HFFc6 (cell line): ENCODE measurements at regions not wholly inside any gene's neighbourhood (a gene's known extent, or its start where the extent isn't known, plus 50 kb on each side); places are given as distances from the start of the nearest gene placed in this dataset.

Experiments used
- DNase-seq: peaks from one replicate; pipeline ENCODE4 v3.0.0-alpha.2; 2018
- H3K27ac Mint-ChIP-seq: 2 replicates; pipeline ENCODE4 v1.8.0; 2020; ENCODE audit warnings: mild to moderate bottlenecking, mixed read lengths
- H3K27me3 Mint-ChIP-seq: 2 replicates; pipeline ENCODE4 v1.8.0; 2021; ENCODE audit warnings: mild to moderate bottlenecking, moderate library complexity, mixed read lengths; ENCODE audit not compliant: insufficient read depth
- H3K36me3 Mint-ChIP-seq: 2 replicates; pipeline ENCODE4 v1.8.0; 2021; ENCODE audit warnings: low read depth, mixed read lengths
- H3K4me1 Mint-ChIP-seq: 2 replicates; pipeline ENCODE4 v1.8.0; 2020; ENCODE audit warnings: low read depth, mixed read lengths
- H3K4me3 Mint-ChIP-seq: 2 replicates; pipeline ENCODE4 v1.8.0; 2020; ENCODE audit warnings: mild to moderate bottlenecking, moderate library complexity, mixed read lengths
- H3K9me3 Mint-ChIP-seq: 2 replicates; pipeline ENCODE4 v1.8.0; 2020; ENCODE audit warnings: mild to moderate bottlenecking, mixed read lengths
- CTCF ChIP-seq: fragments of 200-600 bp; sonication (generic); IDR thresholded peaks from 2 replicates; pipeline ENCODE4 v1.5.0; 2021; ENCODE audit warnings: antibody characterized with exemption, mild to moderate bottlenecking

- peaks cover 4% of the 10 kb centered on the region; the same call in 1 of the 2 replicates for H3K9me3 Mint-ChIP-seq
- H3K27me3 Mint-ChIP-seq, result peaks cover 15% of the 10 kb centered on the region
- peaks cover 11% of the 10 kb centered on the region for H3K4me1 Mint-ChIP-seq
- peak; percentile 38 for DNase-seq
- no peak overlapping the region for H3K27ac Mint-ChIP-seq
- no peak overlapping the region for H3K4me3 Mint-ChIP-seq
- TF ChIP-seq CTCF, result no peak
- H3K36me3 Mint-ChIP-seq, result no peaks in the 10 kb centered on the region
Measured at GRCh38 chr18:76672627-76673026, 149.7 kb upstream of the ZNF236 start.

- peaks cover 11% of the 10 kb centered on the region for H3K4me1 Mint-ChIP-seq
- peaks cover 4% of the 10 kb centered on the region; the same call in 1 of the 2 replicates for H3K9me3 Mint-ChIP-seq
- no peak overlapping the region for H3K27ac Mint-ChIP-seq
- H3K36me3 Mint-ChIP-seq, result no peaks in the 10 kb centered on the region
- peaks cover 16% of the 10 kb centered on the region for H3K27me3 Mint-ChIP-seq
- TF ChIP-seq CTCF, result no peak
- H3K4me3 Mint-ChIP-seq, result no peak overlapping the region
- DNase-seq, result no peak
Measured at GRCh38 chr18:76670564-76671288, 151.6 kb upstream of the ZNF236 start.

- H3K4me1 Mint-ChIP-seq, result peaks cover 11% of the 10 kb centered on the region
- peaks cover 11% of the 10 kb centered on the region for H3K27me3 Mint-ChIP-seq
- H3K9me3 Mint-ChIP-seq, result peaks cover 4% of the 10 kb centered on the region; the same call in 1 of the 2 replicates
- no peaks in the 10 kb centered on the region for H3K36me3 Mint-ChIP-seq
- DNase-seq, result no peak
- H3K4me3 Mint-ChIP-seq, result no peak overlapping the region
- TF ChIP-seq CTCF, result no peak
- no peak overlapping the region for H3K27ac Mint-ChIP-seq
Measured at GRCh38 chr18:76668546-76668945, 153.8 kb upstream of the ZNF236 start.

GRCh38 chr18:76668119-76668518 lies 154.2 kb upstream of the ZNF236 start:
- Mint-ChIP-seq H3K9me3 (peaks cover 4% of the 10 kb centered on the region; the same call in 1 of the 2 replicates), H3K4me3 (no peak overlapping the region), H3K27ac (no peak overlapping the region), H3K27me3 (peaks cover 11% of the 10 kb centered on the region), H3K36me3 (no peaks in the 10 kb centered on the region), H3K4me1 (peaks cover 8% of the 10 kb centered on the region)
- no peak for DNase-seq
- TF ChIP-seq CTCF, result no peak

GRCh38 chr18:76667603-76668002 lies 154.8 kb upstream of the ZNF236 start:
- Mint-ChIP-seq H3K9me3 (peaks cover 4% of the 10 kb centered on the region; the same call in 1 of the 2 replicates), H3K36me3 (no peaks in the 10 kb centered on the region), H3K27me3 (peaks cover 11% of the 10 kb centered on the region), H3K27ac (no peak overlapping the region), H3K4me3 (no peak overlapping the region), H3K4me1 (peaks cover 3% of the 10 kb centered on the region)
- no peak for DNase-seq
- TF ChIP-seq CTCF, result no peak
